IgD-negative memory B cell (primary cell): ENCODE measurements at regions not wholly inside any gene's neighbourhood (a gene's known extent, or its start where the extent isn't known, plus 50 kb on each side); places are given as distances from the start of the nearest gene placed in this dataset.

Source experiments
- H3K27ac Mint-ChIP-seq, 3 donors: one replicate each; pipeline ENCODE4 v1.8.0; 2020 to 2022; ENCODE audit warnings: mild to moderate bottlenecking in 3 of 3, mixed read lengths in 3 of 3, moderate library complexity in 1 of 3
- H3K27me3 Mint-ChIP-seq: one replicate; pipeline ENCODE4 v1.8.0; 2021; ENCODE audit warnings: mixed read lengths
- H3K36me3 Mint-ChIP-seq: one replicate; pipeline ENCODE4 v1.8.0; 2020; ENCODE audit warnings: mild to moderate bottlenecking, mixed read lengths
- H3K4me1 Mint-ChIP-seq, 3 donors: one replicate each; pipeline ENCODE4 v1.8.0; 2020 to 2022; ENCODE audit warnings: mixed read lengths in 3 of 3, mild to moderate bottlenecking in 1 of 3
- H3K4me3 Mint-ChIP-seq, 4 donors: one replicate each; pipeline ENCODE4 v1.8.0; 2020 to 2022; ENCODE audit warnings: mild to moderate bottlenecking in 4 of 4, mixed read lengths in 4 of 4, moderate library complexity in 3 of 4
- H3K9me3 Mint-ChIP-seq, 3 donors: one replicate each; pipeline ENCODE4 v1.8.0; 2020 to 2021; ENCODE audit warnings: mixed read lengths in 3 of 3, mild to moderate bottlenecking in 1 of 3

- Mint-ChIP-seq H3K9me3 (peaks cover 4 to 7% (median 5%) of the 10 kb centered on the region in 3 donors), H3K4me1 (no peaks in the 10 kb centered on the region), H3K27ac (no peak overlapping the region), H3K36me3 (no peaks in the 10 kb centered on the region), H3K27me3 (no peaks in the 10 kb centered on the region), H3K4me3 (no peak overlapping the region)
Observed at GRCh38 chr4:29277381-29277780, 1442.8 kb upstream of the PCDH7 start.

- no peaks in the 10 kb centered on the region for H3K4me1 Mint-ChIP-seq
- H3K9me3 Mint-ChIP-seq = peaks cover 4 to 9% (median 6%) of the 10 kb centered on the region in 3 donors
- no peaks in the 10 kb centered on the region for H3K27me3 Mint-ChIP-seq
- no peak overlapping the region for H3K27ac Mint-ChIP-seq
- no peak overlapping the region for H3K4me3 Mint-ChIP-seq
- H3K36me3 Mint-ChIP-seq = no peaks in the 10 kb centered on the region
Observed at GRCh38 chr4:29278585-29278984, 1441.6 kb upstream of the PCDH7 start.

GRCh38 chr4:29289118-29289517, 1431.1 kb upstream of the PCDH7 start:
- Mint-ChIP-seq H3K4me3 (no peak overlapping the region), H3K9me3 (peaks cover 3 to 6% (median 3%) of the 10 kb centered on the region in 3 donors), H3K4me1 (no peaks in the 10 kb centered on the region)

GRCh38 chr4:29295280-29295679, 1424.9 kb upstream of the PCDH7 start:
- H3K36me3 Mint-ChIP-seq = no peaks in the 10 kb centered on the region
- H3K27me3 Mint-ChIP-seq = no peaks in the 10 kb centered on the region
- H3K9me3 Mint-ChIP-seq = peaks cover 0 to 4% (median 0%) of the 10 kb centered on the region in 3 donors
- no peak overlapping the region for H3K4me3 Mint-ChIP-seq
- no peaks in the 10 kb centered on the region for H3K4me1 Mint-ChIP-seq
- H3K27ac Mint-ChIP-seq = no peak overlapping the region

More at GRCh38 chr4:29289118-29289517, 1431.1 kb upstream of the PCDH7 start:
- Mint-ChIP-seq H3K27ac (no peak overlapping the region), H3K36me3 (no peaks in the 10 kb centered on the region), H3K27me3 (no peaks in the 10 kb centered on the region)

- Mint-ChIP-seq H3K9me3 (peaks cover 0 to 29% (median 2%) of the 10 kb centered on the region in 3 donors), H3K27ac (no peak overlapping the region), H3K27me3 (no peaks in the 10 kb centered on the region), H3K36me3 (no peaks in the 10 kb centered on the region), H3K4me1 (no peaks in the 10 kb centered on the region), H3K4me3 (no peak overlapping the region)
Observed at GRCh38 chr4:29304595-29304994, 1415.6 kb upstream of the PCDH7 start.

GRCh38 chr4:29307256-29307655, 1412.9 kb upstream of the PCDH7 start:
- peaks cover 0 to 19% (median 2%) of the 10 kb centered on the region in 3 donors for H3K9me3 Mint-ChIP-seq
- H3K27ac Mint-ChIP-seq = no peak overlapping the region
- H3K27me3 Mint-ChIP-seq = no peaks in the 10 kb centered on the region
- H3K36me3 Mint-ChIP-seq = no peaks in the 10 kb centered on the region
- no peaks in the 10 kb centered on the region for H3K4me1 Mint-ChIP-seq
- no peak overlapping the region for H3K4me3 Mint-ChIP-seq

GRCh38 chr4:29307755-29308154, 1412.4 kb upstream of the PCDH7 start:
- Mint-ChIP-seq H3K4me1 (no peaks in the 10 kb centered on the region), H3K27ac (no peak overlapping the region), H3K36me3 (no peaks in the 10 kb centered on the region), H3K9me3 (peaks cover 0 to 17% (median 2%) of the 10 kb centered on the region in 3 donors), H3K4me3 (no peak overlapping the region), H3K27me3 (no peaks in the 10 kb centered on the region)

GRCh38 chr4:29309050-29309449, 1411.1 kb upstream of the PCDH7 start:
- Mint-ChIP-seq H3K27ac (no peak overlapping the region), H3K36me3 (no peaks in the 10 kb centered on the region), H3K4me1 (no peaks in the 10 kb centered on the region), H3K4me3 (no peak overlapping the region), H3K9me3 (peaks cover under 1 to 17% (median 2%) of the 10 kb centered on the region in 3 donors), H3K27me3 (no peaks in the 10 kb centered on the region)

GRCh38 chr4:29310252-29310651, 1409.9 kb upstream of the PCDH7 start:
- Mint-ChIP-seq H3K36me3 (no peaks in the 10 kb centered on the region), H3K9me3 (peaks cover 2 to 17% (median 2%) of the 10 kb centered on the region in 3 donors), H3K4me3 (no peak overlapping the region), H3K4me1 (no peaks in the 10 kb centered on the region), H3K27ac (no peak overlapping the region), H3K27me3 (no peaks in the 10 kb centered on the region)

- Mint-ChIP-seq H3K36me3 (no peaks in the 10 kb centered on the region), H3K4me1 (no peaks in the 10 kb centered on the region), H3K9me3 (peaks cover 2 to 13% (median 2%) of the 10 kb centered on the region in 3 donors)
Observed at GRCh38 chr4:29311247-29311646, 1408.9 kb upstream of the PCDH7 start.

GRCh38 chr4:29319663-29320340, 1400.4 kb upstream of the PCDH7 start:
- H3K36me3 Mint-ChIP-seq = no peaks in the 10 kb centered on the region
- no peak overlapping the region for H3K27ac Mint-ChIP-seq
- H3K4me1 Mint-ChIP-seq = no peaks in the 10 kb centered on the region
- H3K9me3 Mint-ChIP-seq = peaks cover 0 to 7% (median 0%) of the 10 kb centered on the region in 3 donors
- no peak overlapping the region for H3K4me3 Mint-ChIP-seq
- no peaks in the 10 kb centered on the region for H3K27me3 Mint-ChIP-seq

More at GRCh38 chr4:29311247-29311646, 1408.9 kb upstream of the PCDH7 start:
- Mint-ChIP-seq H3K4me3 (no peak overlapping the region), H3K27ac (no peak overlapping the region), H3K27me3 (no peaks in the 10 kb centered on the region)

- H3K9me3 Mint-ChIP-seq = peaks cover 0 to 7% (median 0%) of the 10 kb centered on the region in 3 donors
- H3K4me1 Mint-ChIP-seq = no peaks in the 10 kb centered on the region
- no peak overlapping the region for H3K4me3 Mint-ChIP-seq
- H3K36me3 Mint-ChIP-seq = no peaks in the 10 kb centered on the region
- H3K27ac Mint-ChIP-seq = no peak overlapping the region
- H3K27me3 Mint-ChIP-seq = no peaks in the 10 kb centered on the region
Observed at GRCh38 chr4:29320947-29321620, 1399.1 kb upstream of the PCDH7 start.

GRCh38 chr4:29326004-29326403, 1394.2 kb upstream of the PCDH7 start:
- no peaks in the 10 kb centered on the region for H3K36me3 Mint-ChIP-seq

GRCh38 chr4:29326816-29327215, 1393.4 kb upstream of the PCDH7 start:
- Mint-ChIP-seq H3K36me3 (no peaks in the 10 kb centered on the region), H3K9me3 (peaks cover 0 to 4% (median 2%) of the 10 kb centered on the region in 3 donors), H3K4me1 (no peaks in the 10 kb centered on the region), H3K27me3 (no peaks in the 10 kb centered on the region), H3K27ac (no peak overlapping the region), H3K4me3 (no peak overlapping the region)

More at GRCh38 chr4:29326004-29326403, 1394.2 kb upstream of the PCDH7 start:
- Mint-ChIP-seq H3K27me3 (no peaks in the 10 kb centered on the region), H3K27ac (no peak overlapping the region), H3K4me3 (no peak overlapping the region), H3K4me1 (no peaks in the 10 kb centered on the region), H3K9me3 (peaks cover 0 to 2% (median 2%) of the 10 kb centered on the region in 3 donors)

GRCh38 chr4:29336861-29337260, 1383.3 kb upstream of the PCDH7 start:
- Mint-ChIP-seq H3K9me3 (peaks cover 0 to 26% (median 0%) of the 10 kb centered on the region in 3 donors), H3K4me1 (no peaks in the 10 kb centered on the region), H3K27ac (no peak overlapping the region)

GRCh38 chr4:29372971-29373370, 1347.2 kb upstream of the PCDH7 start:
- Mint-ChIP-seq H3K36me3 (peaks cover 2% of the 10 kb centered on the region), H3K4me3 (no peak overlapping the region), H3K27me3 (no peaks in the 10 kb centered on the region), H3K9me3 (peaks cover 0 to 13% (median 5%) of the 10 kb centered on the region in 3 donors), H3K27ac (no peak overlapping the region), H3K4me1 (no peaks in the 10 kb centered on the region)

More at GRCh38 chr4:29336861-29337260, 1383.3 kb upstream of the PCDH7 start:
- H3K36me3 Mint-ChIP-seq = no peaks in the 10 kb centered on the region
- H3K27me3 Mint-ChIP-seq = no peaks in the 10 kb centered on the region
- H3K4me3 Mint-ChIP-seq = no peak overlapping the region
